ENCODE measurements at regions not wholly inside any gene's neighbourhood (a gene's known extent, or its start where the extent isn't known, plus 50 kb on each side); places are given as distances from the start of the nearest gene placed in this dataset.
"Not testable (repeated sequence)": the region's sequence is repeated elsewhere in the genome, so short reads cannot be mapped to it uniquely, and the experiment has no call there.

DNA sequence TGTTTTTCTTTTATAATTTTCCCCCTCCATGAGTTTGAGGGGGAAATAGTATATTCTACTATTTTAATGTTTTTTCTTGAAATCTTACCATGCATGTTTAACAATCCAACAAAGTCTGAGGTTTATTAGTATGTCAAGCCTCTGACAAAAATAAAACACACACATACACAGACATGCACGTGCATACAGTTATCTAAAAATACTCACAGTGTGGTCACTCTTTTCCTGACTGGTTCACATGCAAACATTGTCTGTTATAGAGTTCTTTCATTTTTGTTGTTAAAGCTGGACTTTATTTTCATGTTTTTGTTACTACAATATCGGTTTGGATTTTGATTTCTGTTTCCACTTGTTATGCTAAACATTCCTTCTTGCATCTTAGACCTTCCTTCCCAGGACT lies 236.6 kb downstream of the MFSD1 start:
- TF ChIP-seq, protein P1, sequence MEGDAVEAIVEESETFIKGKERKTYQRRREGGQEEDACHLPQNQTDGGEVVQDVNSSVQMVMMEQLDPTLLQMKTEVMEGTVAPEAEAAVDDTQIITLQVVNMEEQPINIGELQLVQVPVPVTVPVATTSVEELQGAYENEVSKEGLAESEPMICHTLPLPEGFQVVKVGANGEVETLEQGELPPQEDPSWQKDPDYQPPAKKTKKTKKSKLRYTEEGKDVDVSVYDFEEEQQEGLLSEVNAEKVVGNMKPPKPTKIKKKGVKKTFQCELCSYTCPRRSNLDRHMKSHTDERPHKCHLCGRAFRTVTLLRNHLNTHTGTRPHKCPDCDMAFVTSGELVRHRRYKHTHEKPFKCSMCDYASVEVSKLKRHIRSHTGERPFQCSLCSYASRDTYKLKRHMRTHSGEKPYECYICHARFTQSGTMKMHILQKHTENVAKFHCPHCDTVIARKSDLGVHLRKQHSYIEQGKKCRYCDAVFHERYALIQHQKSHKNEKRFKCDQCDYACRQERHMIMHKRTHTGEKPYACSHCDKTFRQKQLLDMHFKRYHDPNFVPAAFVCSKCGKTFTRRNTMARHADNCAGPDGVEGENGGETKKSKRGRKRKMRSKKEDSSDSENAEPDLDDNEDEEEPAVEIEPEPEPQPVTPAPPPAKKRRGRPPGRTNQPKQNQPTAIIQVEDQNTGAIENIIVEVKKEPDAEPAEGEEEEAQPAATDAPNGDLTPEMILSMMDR (IDR thresholded peaks at IDR 0.05): no peak
- intact Hi-C loops (cut with DNase I): no loop called here
- Histone ChIP-seq H3K27me3 (ENCODE audit: low read depth) (no peaks in the 10 kb centered on the region), H3K9me3 (no peaks in the 10 kb centered on the region), H3K36me3 (no peaks in the 10 kb centered on the region), H3K4me1 (no peaks in the 10 kb centered on the region), H3K4me3 (no peak overlapping the region), H3K27ac (no peak overlapping the region)
- no peak for ATAC-seq
- DNase-seq: no peak

DNA sequence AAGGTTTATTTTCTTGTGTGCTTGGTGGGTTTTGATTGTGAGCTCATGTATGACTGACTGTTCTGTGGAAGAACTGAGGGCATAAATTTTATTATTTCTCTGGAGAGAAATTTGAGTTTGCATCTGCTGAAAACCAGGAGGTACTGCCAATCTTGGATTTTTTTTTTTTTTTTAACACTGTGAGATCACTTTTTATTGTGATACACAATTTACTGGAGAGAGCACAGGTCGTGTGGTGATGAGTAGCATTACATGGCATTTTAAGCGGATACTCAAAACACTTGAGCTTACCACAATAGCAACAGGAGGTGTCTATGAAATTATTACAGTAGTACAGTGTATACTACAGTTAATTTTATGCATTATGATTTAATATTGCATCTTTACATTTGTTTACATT lies 237.4 kb downstream of the MFSD1 start:
- intact Hi-C loops (cut with DNase I): no loop called here
- H3K27ac ChIP-seq: no peak overlapping the region
- TF ChIP-seq, protein P1 (IDR thresholded peaks at IDR 0.05): no peak
- no peaks in the 10 kb centered on the region for H3K27me3 ChIP-seq (ENCODE audit: low read depth)
- DNase-seq (no peak), ATAC-seq (no peak)
- H3K9me3 ChIP-seq: no peaks in the 10 kb centered on the region
- no peaks in the 10 kb centered on the region for H3K36me3 ChIP-seq
- no peaks in the 10 kb centered on the region for H3K4me1 ChIP-seq
- no peak overlapping the region for H3K4me3 ChIP-seq

- no peaks in the 10 kb centered on the region for H3K27me3 ChIP-seq (ENCODE audit: low read depth)
- ATAC-seq: no peak
- H3K9me3 ChIP-seq: no peaks in the 10 kb centered on the region
- no peaks in the 10 kb centered on the region for H3K4me1 ChIP-seq
- intact Hi-C loops (cut with DNase I): no loop called here
- TF ChIP-seq, protein P1 (IDR thresholded peaks at IDR 0.05): no peak
- H3K36me3 ChIP-seq: no peaks in the 10 kb centered on the region
- no peak overlapping the region for H3K4me3 ChIP-seq
- no peak for DNase-seq
- no peak overlapping the region for H3K27ac ChIP-seq
Observed at GRCh38 chr3:159045279-159045885, 243.5 kb downstream of the MFSD1 start.

- Histone ChIP-seq H3K4me3 (no peak overlapping the region), H3K27ac (no peak overlapping the region), H3K36me3 (no peaks in the 10 kb centered on the region), H3K9me3 (no peaks in the 10 kb centered on the region), H3K27me3 (ENCODE audit: low read depth) (no peaks in the 10 kb centered on the region), H3K4me1 (no peaks in the 10 kb centered on the region)
- intact Hi-C loops (cut with DNase I): no loop called here
- ATAC-seq (no peak), DNase-seq (no peak)
- TF ChIP-seq, protein P1 (IDR thresholded peaks at IDR 0.05): no peak
Observed at GRCh38 chr3:159047361-159047760, 245.5 kb downstream of the MFSD1 start.

DNA sequence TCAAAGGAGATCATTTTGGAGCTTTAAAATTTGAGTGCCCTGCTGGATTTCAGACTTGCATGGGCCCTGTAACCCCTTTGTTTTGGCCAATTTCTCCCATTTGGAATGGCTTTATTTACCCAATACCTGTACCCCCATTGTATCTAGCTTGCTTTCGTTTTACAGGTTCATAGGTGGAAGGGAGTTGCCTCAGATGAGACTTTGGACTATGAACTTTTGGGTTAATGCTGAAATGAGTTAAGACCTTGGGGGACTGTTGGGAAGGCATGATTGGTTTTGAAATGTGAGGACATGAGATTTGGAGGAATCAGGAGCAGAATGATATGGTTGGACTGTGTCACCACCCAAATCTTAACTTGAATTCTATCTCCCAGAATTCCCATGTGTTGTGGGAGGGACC lies 250.6 kb downstream of the MFSD1 start:
- H3K36me3 ChIP-seq; H3K27me3 ChIP-seq (ENCODE audit: low read depth); ATAC-seq; intact Hi-C loops (cut with DNase I); DNase-seq; H3K4me3 ChIP-seq; H3K9me3 ChIP-seq; H3K27ac ChIP-seq; H3K4me1 ChIP-seq: not testable (repeated sequence)

DNA sequence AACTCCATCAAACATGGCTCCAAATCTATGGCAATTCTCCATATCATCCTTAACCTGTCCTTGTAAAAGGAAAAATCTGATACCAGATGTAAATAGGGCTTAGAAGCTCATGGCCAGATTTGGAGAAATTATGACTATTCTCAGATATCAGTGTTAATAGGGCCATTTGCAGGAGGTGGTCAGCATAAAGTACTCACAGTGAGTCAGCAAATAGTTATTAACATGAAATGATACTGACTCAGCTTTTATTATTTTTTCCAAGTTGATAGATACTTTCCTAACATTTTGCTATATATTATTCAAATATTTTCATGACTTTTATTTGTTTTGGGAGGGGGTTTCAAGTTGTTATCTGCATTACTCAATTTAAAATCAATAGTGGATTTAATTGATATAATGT lies 255.8 kb downstream of the MFSD1 start:
- ATAC-seq (no peak), DNase-seq (no peak)
- Histone ChIP-seq H3K36me3 (no peaks in the 10 kb centered on the region), H3K4me3 (no peak overlapping the region), H3K27ac (no peak overlapping the region), H3K4me1 (no peaks in the 10 kb centered on the region), H3K27me3 (ENCODE audit: low read depth) (no peaks in the 10 kb centered on the region), H3K9me3 (no peaks in the 10 kb centered on the region)
- TF ChIP-seq, protein P1 (IDR thresholded peaks at IDR 0.05): no peak
- intact Hi-C loops (cut with DNase I): no loop called here
